ENCODE measurements at regions not wholly inside any gene's neighbourhood (a gene's known extent, or its start where the extent isn't known, plus 50 kb on each side); places are given as distances from the start of the nearest gene placed in this dataset.

- H3K4me3 ChIP-seq (ENCODE audit: low read depth, low read length), result no peak overlapping the region
- TF ChIP-seq, protein P1, sequence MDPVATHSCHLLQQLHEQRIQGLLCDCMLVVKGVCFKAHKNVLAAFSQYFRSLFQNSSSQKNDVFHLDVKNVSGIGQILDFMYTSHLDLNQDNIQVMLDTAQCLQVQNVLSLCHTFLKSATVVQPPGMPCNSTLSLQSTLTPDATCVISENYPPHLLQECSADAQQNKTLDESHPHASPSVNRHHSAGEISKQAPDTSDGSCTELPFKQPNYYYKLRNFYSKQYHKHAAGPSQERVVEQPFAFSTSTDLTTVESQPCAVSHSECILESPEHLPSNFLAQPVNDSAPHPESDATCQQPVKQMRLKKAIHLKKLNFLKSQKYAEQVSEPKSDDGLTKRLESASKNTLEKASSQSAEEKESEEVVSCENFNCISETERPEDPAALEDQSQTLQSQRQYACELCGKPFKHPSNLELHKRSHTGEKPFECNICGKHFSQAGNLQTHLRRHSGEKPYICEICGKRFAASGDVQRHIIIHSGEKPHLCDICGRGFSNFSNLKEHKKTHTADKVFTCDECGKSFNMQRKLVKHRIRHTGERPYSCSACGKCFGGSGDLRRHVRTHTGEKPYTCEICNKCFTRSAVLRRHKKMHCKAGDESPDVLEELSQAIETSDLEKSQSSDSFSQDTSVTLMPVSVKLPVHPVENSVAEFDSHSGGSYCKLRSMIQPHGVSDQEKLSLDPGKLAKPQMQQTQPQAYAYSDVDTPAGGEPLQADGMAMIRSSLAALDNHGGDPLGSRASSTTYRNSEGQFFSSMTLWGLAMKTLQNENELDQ (tag by site-specific recombination; IDR thresholded peaks at IDR 0.05; ENCODE audit: low read depth), result no peak
- TF ChIP-seq KLF1 (tag by site-specific recombination; IDR thresholded peaks at IDR 0.05), result no peak
- no peaks in the 10 kb centered on the region for H3K4me1 ChIP-seq (ENCODE audit: control insufficient read depth, insufficient read depth, low read length)
- ChIA-PET POLR2A (no interaction called here), CTCF (no interaction called here)
- H3K9me3 ChIP-seq (ENCODE audit: control insufficient read depth, insufficient read depth, low read depth, low read length), result no peaks in the 10 kb centered on the region
- no peaks in the 10 kb centered on the region for H3K36me3 ChIP-seq (ENCODE audit: control insufficient read depth in 2 of 2, insufficient read depth in 1 of 2, low read length in 2 of 2)
- no peak overlapping the region for H3K27ac ChIP-seq (ENCODE audit: extremely low read depth, low read depth, low read length)
Measured at GRCh38 chr2:7886666-7887065, 795.2 kb upstream of the ID2 start.

GRCh38 chr2:7887441-7887840, 794.4 kb upstream of the ID2 start:
- POLR2A ChIA-PET, result no interaction called here
- Histone ChIP-seq H3K4me1 (ENCODE audit: control insufficient read depth, insufficient read depth, low read length) (no peaks in the 10 kb centered on the region), H3K27ac (ENCODE audit: extremely low read depth, low read depth, low read length) (no peak overlapping the region), H3K9me3 (ENCODE audit: control insufficient read depth, insufficient read depth, low read depth, low read length) (0 out of 2 replicates have a peak, but pooled peaks cover 2% of the 10 kb centered on the region), H3K4me3 (ENCODE audit: low read depth, low read length) (no peak overlapping the region), H3K36me3 (ENCODE audit: control insufficient read depth in 2 of 2, insufficient read depth in 1 of 2, low read length in 2 of 2) (no peaks in the 10 kb centered on the region)
- CTCF ChIA-PET, result interaction anchor here (0.6 kb wide), 1 partner anchor 790 kb away, joined by 3 read pairs; no protein-coding TSS in a partner anchor
- TF ChIP-seq ZNF121 (tag by site-specific recombination; IDR thresholded peaks at IDR 0.05) (no peak), ZNF146 (tag by site-specific recombination; IDR thresholded peaks at IDR 0.05) (no peak), ZNF791 (tag by site-specific recombination; IDR thresholded peaks at IDR 0.05) (no peak), IKZF3 (tag by site-specific recombination; IDR thresholded peaks at IDR 0.05) (no peak), ZNF155 (tag by site-specific recombination; IDR thresholded peaks at IDR 0.05) (no peak), ZNF837 (tag by site-specific recombination; IDR thresholded peaks at IDR 0.05) (no peak), BCL11B (tag by site-specific recombination; IDR thresholded peaks at IDR 0.05; ENCODE audit: low read depth) (no peak), ZBTB6 (tag by site-specific recombination; IDR thresholded peaks at IDR 0.05) (no peak)
- TF ChIP-seq, protein P2, sequence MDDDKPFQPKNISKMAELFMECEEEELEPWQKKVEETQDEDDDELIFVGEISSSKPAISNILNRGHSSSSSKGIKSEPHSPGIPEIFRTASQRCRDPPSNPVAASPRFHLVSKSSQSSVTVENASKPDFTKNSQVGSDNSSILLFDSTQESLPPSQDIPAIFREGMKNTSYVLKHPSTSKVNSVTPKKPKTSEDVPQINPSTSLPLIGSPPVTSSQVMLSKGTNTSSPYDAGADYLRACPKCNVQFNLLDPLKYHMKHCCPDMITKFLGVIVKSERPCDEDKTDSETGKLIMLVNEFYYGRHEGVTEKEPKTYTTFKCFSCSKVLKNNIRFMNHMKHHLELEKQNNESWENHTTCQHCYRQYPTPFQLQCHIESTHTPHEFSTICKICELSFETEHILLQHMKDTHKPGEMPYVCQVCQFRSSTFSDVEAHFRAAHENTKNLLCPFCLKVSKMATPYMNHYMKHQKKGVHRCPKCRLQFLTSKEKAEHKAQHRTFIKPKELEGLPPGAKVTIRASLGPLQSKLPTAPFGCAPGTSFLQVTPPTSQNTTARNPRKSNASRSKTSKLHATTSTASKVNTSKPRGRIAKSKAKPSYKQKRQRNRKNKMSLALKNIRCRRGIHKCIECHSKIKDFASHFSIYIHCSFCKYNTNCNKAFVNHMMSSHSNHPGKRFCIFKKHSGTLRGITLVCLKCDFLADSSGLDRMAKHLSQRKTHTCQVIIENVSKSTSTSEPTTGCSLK (tag by site-specific recombination; IDR thresholded peaks at IDR 0.05), result no peak

- no peaks in the 10 kb centered on the region for H3K4me1 ChIP-seq (ENCODE audit: control insufficient read depth, insufficient read depth, low read length)
- no peak overlapping the region for H3K4me3 ChIP-seq (ENCODE audit: low read depth, low read length)
- 0 out of 2 replicates have a peak, but pooled peaks cover 2% of the 10 kb centered on the region for H3K9me3 ChIP-seq (ENCODE audit: control insufficient read depth, insufficient read depth, low read depth, low read length)
- TF ChIP-seq ZNF777 (tag by site-specific recombination; IDR thresholded peaks at IDR 0.05; ENCODE audit: borderline replicate concordance), result no peak
- TF ChIP-seq ZNF530 (tag by site-specific recombination; IDR thresholded peaks at IDR 0.05; ENCODE audit: low read depth), result no peak
- no peak for TF ChIP-seq ZNF184 (tag by site-specific recombination; IDR thresholded peaks at IDR 0.05)
- no peak for TF ChIP-seq ZNF707 (tag by site-specific recombination; IDR thresholded peaks at IDR 0.05)
- no peak for TF ChIP-seq ZNF114 (tag by site-specific recombination; IDR thresholded peaks at IDR 0.05)
- no peak for TF ChIP-seq ZNF140 (tag by site-specific recombination; IDR thresholded peaks at IDR 0.05)
- TF ChIP-seq GLI4 (tag by site-specific recombination; IDR thresholded peaks at IDR 0.05), result no peak
- H3K36me3 ChIP-seq (ENCODE audit: control insufficient read depth in 2 of 2, insufficient read depth in 1 of 2, low read length in 2 of 2), result no peaks in the 10 kb centered on the region
- ChIA-PET POLR2A (no interaction called here), CTCF (no interaction called here)
- no peak overlapping the region for H3K27ac ChIP-seq (ENCODE audit: extremely low read depth, low read depth, low read length)
Measured at GRCh38 chr2:7888876-7889275, 793.0 kb upstream of the ID2 start.
